ENCODE measurements at regions not wholly inside any gene's neighbourhood (a gene's known extent, or its start where the extent isn't known, plus 50 kb on each side); places are given as distances from the start of the nearest gene placed in this dataset.
"Not testable (repeated sequence)": the region's sequence is repeated elsewhere in the genome, so short reads cannot be mapped to it uniquely, and the experiment has no call there.

DNA sequence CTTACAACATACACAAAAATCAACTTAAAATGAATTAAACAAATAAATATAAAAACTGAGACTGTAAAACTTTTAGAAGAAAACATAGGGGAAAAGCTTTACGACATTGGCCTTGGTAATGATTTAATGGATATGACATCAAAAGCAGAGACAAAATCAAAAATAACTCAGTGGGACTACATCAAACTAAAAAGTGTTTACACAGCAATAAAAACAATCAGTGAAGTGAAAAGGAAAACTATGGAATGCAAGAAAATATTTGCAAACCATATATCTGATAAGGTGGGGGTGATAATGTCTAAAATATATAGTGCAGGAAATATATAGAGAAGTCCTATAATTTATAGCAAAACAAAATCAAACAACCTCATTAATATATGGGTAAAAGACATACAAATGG is 364.4 kb upstream of the INTU start:
- BruUV-seq (replicated peaks) = no TSS peak
- H3K9me3 ChIP-seq (ENCODE audit: low read length) = peaks cover 50% of the 10 kb centered on the region
- TF ChIP-seq ZNF329 (CRISPR knock-in tag; IDR thresholded peaks at IDR 0.05; ENCODE audit: low read depth) (no peak), MAFF (IDR thresholded peaks at IDR 0.05; ENCODE audit: low read depth, low read length) (peak; percentile 32; the same call in 1 of the 2 replicates), MAFK (conservative IDR thresholded peaks at IDR 0.05 in 1 of 2, IDR thresholded peaks at IDR 0.05 in 1 of 2; ENCODE audit: low read length in 2 of 2) (peak; percentile 42 to 53; a peak in 3 of 4 replicates)
- TF ChIP-seq, protein P1, sequence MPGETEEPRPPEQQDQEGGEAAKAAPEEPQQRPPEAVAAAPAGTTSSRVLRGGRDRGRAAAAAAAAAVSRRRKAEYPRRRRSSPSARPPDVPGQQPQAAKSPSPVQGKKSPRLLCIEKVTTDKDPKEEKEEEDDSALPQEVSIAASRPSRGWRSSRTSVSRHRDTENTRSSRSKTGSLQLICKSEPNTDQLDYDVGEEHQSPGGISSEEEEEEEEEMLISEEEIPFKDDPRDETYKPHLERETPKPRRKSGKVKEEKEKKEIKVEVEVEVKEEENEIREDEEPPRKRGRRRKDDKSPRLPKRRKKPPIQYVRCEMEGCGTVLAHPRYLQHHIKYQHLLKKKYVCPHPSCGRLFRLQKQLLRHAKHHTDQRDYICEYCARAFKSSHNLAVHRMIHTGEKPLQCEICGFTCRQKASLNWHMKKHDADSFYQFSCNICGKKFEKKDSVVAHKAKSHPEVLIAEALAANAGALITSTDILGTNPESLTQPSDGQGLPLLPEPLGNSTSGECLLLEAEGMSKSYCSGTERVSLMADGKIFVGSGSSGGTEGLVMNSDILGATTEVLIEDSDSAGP (CRISPR knock-in tag; IDR thresholded peaks at IDR 0.05; ENCODE audit: borderline replicate concordance) = no peak
- ATAC-seq (no peak), FAIRE-seq (no peak), DNase-seq (ENCODE audit: low spot score) (no peak)
- intact Hi-C loops (cut with micrococcal nuclease; ENCODE audit: unreplicated experiment) (no loop called here), in situ Hi-C loops (cut with HindIII; ENCODE audit: extremely low pct_ligation_motif_present, low pct_unique_long_range_greater_than_20kb) (no loop called here)
- no peak overlapping the region for H3K9ac ChIP-seq (ENCODE audit: insufficient read depth, low read depth, low read length)
- H3K27me3 ChIP-seq (ENCODE audit: control insufficient read depth in 1 of 2, insufficient read depth in 2 of 2, low read length in 2 of 2) = no peaks in the 10 kb centered on the region
- 3% methylated on average over 1 of the region's 1 CpG for WGBS (ENCODE audit: low lambda C conversion rate)
- no peak overlapping the region for H3K4me2 ChIP-seq (ENCODE audit: low read depth, low read length)
- ChIA-PET POLR2A (no interaction called here), CTCF (ENCODE audit: low intra/inter-chr PET ratio, low total read pairs) (no interaction called here)
- H4K20me1 ChIP-seq (ENCODE audit: insufficient read depth, low read length) = no peaks in the 10 kb centered on the region
- no peak overlapping the region for H2AFZ ChIP-seq (ENCODE audit: low read length)
- no peak overlapping the region for H3K27ac ChIP-seq (ENCODE audit: extremely low read length, insufficient read depth, low read length)
- no peak overlapping the region for H3K4me3 ChIP-seq (replicated peaks in 1 of 3; ENCODE audit: insufficient read depth in 1 of 3, low read depth in 2 of 3, low read length in 3 of 3)
- H3K36me3 ChIP-seq (replicated peaks in 1 of 2; ENCODE audit: control insufficient read depth in 1 of 2, insufficient read depth in 2 of 2, low read length in 2 of 2) = no peaks in the 10 kb centered on the region
- H3K79me2 ChIP-seq (ENCODE audit: insufficient read depth, low read length) = no peaks in the 10 kb centered on the region
- no peaks in the 10 kb centered on the region for H3K4me1 ChIP-seq (ENCODE audit: insufficient read depth, low read length)

DNA sequence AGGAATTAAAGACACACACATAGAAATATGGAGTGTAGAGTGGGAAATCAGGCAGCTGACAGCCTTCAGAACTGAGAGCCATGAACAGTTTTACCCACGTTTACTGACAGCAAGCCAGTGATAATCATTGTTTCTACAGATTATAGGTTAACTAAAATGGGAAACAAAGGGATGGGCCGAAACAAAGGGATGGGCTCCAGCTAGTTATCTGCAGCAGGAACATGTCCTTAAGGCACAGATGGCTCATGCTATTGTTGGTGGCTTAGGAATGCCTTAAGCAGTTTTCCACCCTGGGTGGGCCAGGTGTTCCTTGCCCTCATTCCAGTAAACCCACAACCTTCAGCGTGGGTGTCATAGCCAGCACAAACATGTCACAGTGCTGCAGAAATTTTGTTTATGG is 355.7 kb upstream of the INTU start:
- FAIRE-seq; H3K27me3 ChIP-seq (ENCODE audit: control insufficient read depth in 1 of 2, insufficient read depth in 2 of 2, low read length in 2 of 2); H3K4me3 ChIP-seq (replicated peaks in 1 of 3; ENCODE audit: insufficient read depth in 1 of 3, low read depth in 2 of 3, low read length in 3 of 3); H3K79me2 ChIP-seq (ENCODE audit: insufficient read depth, low read length); CTCF ChIA-PET (ENCODE audit: low intra/inter-chr PET ratio, low total read pairs); H3K36me3 ChIP-seq (replicated peaks in 1 of 2; ENCODE audit: control insufficient read depth in 1 of 2, insufficient read depth in 2 of 2, low read length in 2 of 2); DNase-seq (ENCODE audit: low spot score); POLR2A ChIA-PET; H2AFZ ChIP-seq (ENCODE audit: low read length); ATAC-seq; BruUV-seq (replicated peaks); intact Hi-C loops (cut with micrococcal nuclease; ENCODE audit: unreplicated experiment); H3K4me2 ChIP-seq (ENCODE audit: low read depth, low read length); H4K20me1 ChIP-seq (ENCODE audit: insufficient read depth, low read length); H3K4me1 ChIP-seq (ENCODE audit: insufficient read depth, low read length); H3K9ac ChIP-seq (ENCODE audit: insufficient read depth, low read depth, low read length); H3K27ac ChIP-seq (ENCODE audit: extremely low read length, insufficient read depth, low read length); in situ Hi-C loops (cut with HindIII; ENCODE audit: extremely low pct_ligation_motif_present, low pct_unique_long_range_greater_than_20kb): not testable (repeated sequence)
- WGBS (ENCODE audit: low lambda C conversion rate) = 2% methylated on average over 3 of the region's 3 CpGs
- TF ChIP-seq ZNF761 (CRISPR knock-in tag; conservative IDR thresholded peaks at IDR 0.05) = 0 out of 2 replicates have a peak, but pooled peaks have one; percentile 80
- H3K9me3 ChIP-seq (ENCODE audit: low read length) = peaks cover 49% of the 10 kb centered on the region
